ENCODE measurements at regions not wholly inside any gene's neighbourhood (a gene's known extent, or its start where the extent isn't known, plus 50 kb on each side); places are given as distances from the start of the nearest gene placed in this dataset.

DNA sequence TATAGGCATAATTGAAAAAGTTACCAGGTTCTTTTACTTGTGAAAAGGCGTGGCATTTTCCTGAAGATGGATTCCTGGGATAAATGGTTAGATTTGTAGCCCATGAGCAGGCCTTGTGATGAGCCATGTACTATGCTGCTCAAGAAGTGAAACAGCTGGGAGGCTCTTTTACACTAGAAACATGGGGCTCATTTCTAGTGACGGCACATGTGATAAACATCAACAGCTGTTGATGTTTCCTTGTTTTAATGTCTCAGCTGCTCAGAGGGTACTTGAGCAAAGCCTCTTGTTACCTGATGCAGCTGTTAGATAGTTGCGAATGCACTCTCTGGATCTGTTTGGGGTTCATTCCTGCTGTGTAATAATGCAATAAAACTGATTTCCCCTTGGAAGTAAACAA, 396.8 kb downstream of the GUCY1A2 start (continued):
- no peak for TF ChIP-seq HNF4G (IDR thresholded peaks at IDR 0.05)
- no peak for TF ChIP-seq ZBTB33 (IDR thresholded peaks at IDR 0.05)
- no peak for TF ChIP-seq MAX (IDR thresholded peaks at IDR 0.05)
- no peak for TF ChIP-seq GABPA (IDR thresholded peaks at IDR 0.05 in 1 of 2, conservative IDR thresholded peaks at IDR 0.05 in 1 of 2)
- no peak for TF ChIP-seq YY1 (IDR thresholded peaks at IDR 0.05)
